ENCODE measurements at regions not wholly inside any gene's neighbourhood (a gene's known extent, or its start where the extent isn't known, plus 50 kb on each side); places are given as distances from the start of the nearest gene placed in this dataset.

- TF ChIP-seq CTCF (conservative IDR thresholded peaks at IDR 0.05), result no peak
- TF ChIP-seq ZFX (IDR thresholded peaks at IDR 0.05), result no peak
Observed at GRCh38 chr3:28149960-28150359, 91.5 kb upstream of the CMC1 start.

All from C4-2B (cell line).